Esophagus muscularis mucosa (tissue), 4 donors: ENCODE measurements at regions not wholly inside any gene's neighbourhood (a gene's known extent, or its start where the extent isn't known, plus 50 kb on each side); places are given as distances from the start of the nearest gene placed in this dataset.

Experiments
- DNase-seq: peaks from one replicate; pipeline ENCODE4 v3.0.0-alpha.2; 2017; ENCODE audit errors: extremely low spot score
- H3K27ac ChIP-seq, 4 donors: fragments of 200-600 bp; sonication (generic); replicated peaks in 1 of 4; 1 replicate in 3 of 4; 2 replicates in 1 of 4; pipeline ENCODE4 v1.5.1; 2016 to 2019; ENCODE audit warnings: mild to moderate bottlenecking in 1 of 4
- H3K27me3 ChIP-seq, 4 donors: fragments of 200-600 bp; sonication (generic); one replicate each; pipeline versions ENCODE4 v1.5.1 to v1.6.0; 2016 to 2019
- H3K36me3 ChIP-seq, 4 donors: fragments of 200-600 bp; sonication (generic); one replicate each; pipeline ENCODE4 v1.5.1; 2016 to 2019
- H3K4me1 ChIP-seq, 4 donors: fragments of 200-600 bp; sonication (generic); one replicate each; pipeline ENCODE4 v1.5.1; 2016 to 2019
- H3K4me3 ChIP-seq, 4 donors: fragments of 200-600 bp; sonication (generic); 1 replicate in 2 of 4; 2 replicates in 2 of 4; pipeline ENCODE4 v1.5.1; 2016 to 2019; ENCODE audit warnings: mild to moderate bottlenecking in 4 of 4, moderate library complexity in 1 of 4
- H3K9me3 ChIP-seq, 4 donors: fragments of 200-600 bp; sonication (generic); 1 replicate in 3 of 4; 2 replicates in 1 of 4; pipeline ENCODE4 v1.5.1; 2016 to 2019
- EP300 ChIP-seq: sonication (generic); formaldehyde crosslinking; IDR thresholded peaks from one replicate; pipeline ENCODE4 v1.6.1; 2017; ENCODE audit warnings: antibody characterized with exemption
- POLR2A ChIP-seq: fragments of 450-650 bp; IDR thresholded peaks from one replicate; pipeline ENCODE4 v1.6.1; 2017; ENCODE audit warnings: antibody characterized with exemption, moderate library complexity, mild to moderate bottlenecking, low read depth
- POLR2AphosphoS5 ChIP-seq, 2 donors: sonication (generic); formaldehyde crosslinking; IDR thresholded peaks; one replicate each; pipeline ENCODE4 v1.6.1; 2017; ENCODE audit warnings: antibody characterized with exemption in 2 of 2
- WGBS: methylation state at CpG from one replicate; pipeline ENCODE4 v1.1.5; 2018; 5-methylcytosine and 5-hydroxymethylcytosine counted together
- intact Hi-C: fragments of 100-400 bp; cut with DNase I; formaldehyde crosslinking; loops from one replicate; pipeline ENCODE4 v1.15.1; 2023
- TF ChIP-seq, protein P1 (sequence below), 3 experiments: fragments of 200-600 bp in 2 of 3; fragments of 450-650 bp in 1 of 3; sonication (generic) in 2 of 3; IDR thresholded peaks; one replicate each; pipeline ENCODE4 v1.5.1; 2017 to 2019; ENCODE audit warnings: antibody characterized with exemption in 3 of 3, mild to moderate bottlenecking in 2 of 3, moderate library complexity in 1 of 3

DNA sequence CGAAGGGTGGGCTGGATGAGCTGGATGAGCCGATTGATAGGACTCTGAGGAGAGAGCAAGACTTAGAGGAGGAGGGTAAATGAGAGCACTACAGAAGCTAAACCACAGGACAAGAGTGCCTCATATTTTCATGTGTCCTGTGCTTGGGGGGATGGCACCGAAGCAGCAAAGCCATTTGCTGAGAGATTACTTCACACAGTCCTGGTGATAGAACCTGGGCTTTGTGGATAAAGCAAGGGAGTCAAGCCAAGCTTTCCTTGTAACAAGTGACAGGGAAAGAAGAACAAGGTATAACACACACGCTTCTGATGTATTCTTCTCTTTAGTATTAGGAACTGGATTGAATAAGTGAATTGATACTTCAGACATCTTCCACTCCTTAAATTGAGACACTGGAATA, 253.7 kb downstream of the ANKRD7 start:
- intact Hi-C loops: no loop called here
- no peak overlapping the region for H3K4me3 ChIP-seq
- no peak overlapping the region for H3K27ac ChIP-seq
- no peaks in the 10 kb centered on the region for H3K27me3 ChIP-seq
- H3K4me1 ChIP-seq: no peaks in the 10 kb centered on the region
- no peak for DNase-seq
- TF ChIP-seq POLR2A (no peak), EP300 (no peak), POLR2AphosphoS5 (IDR thresholded peaks at IDR 0.05) (no peak)
- TF ChIP-seq, protein P1, sequence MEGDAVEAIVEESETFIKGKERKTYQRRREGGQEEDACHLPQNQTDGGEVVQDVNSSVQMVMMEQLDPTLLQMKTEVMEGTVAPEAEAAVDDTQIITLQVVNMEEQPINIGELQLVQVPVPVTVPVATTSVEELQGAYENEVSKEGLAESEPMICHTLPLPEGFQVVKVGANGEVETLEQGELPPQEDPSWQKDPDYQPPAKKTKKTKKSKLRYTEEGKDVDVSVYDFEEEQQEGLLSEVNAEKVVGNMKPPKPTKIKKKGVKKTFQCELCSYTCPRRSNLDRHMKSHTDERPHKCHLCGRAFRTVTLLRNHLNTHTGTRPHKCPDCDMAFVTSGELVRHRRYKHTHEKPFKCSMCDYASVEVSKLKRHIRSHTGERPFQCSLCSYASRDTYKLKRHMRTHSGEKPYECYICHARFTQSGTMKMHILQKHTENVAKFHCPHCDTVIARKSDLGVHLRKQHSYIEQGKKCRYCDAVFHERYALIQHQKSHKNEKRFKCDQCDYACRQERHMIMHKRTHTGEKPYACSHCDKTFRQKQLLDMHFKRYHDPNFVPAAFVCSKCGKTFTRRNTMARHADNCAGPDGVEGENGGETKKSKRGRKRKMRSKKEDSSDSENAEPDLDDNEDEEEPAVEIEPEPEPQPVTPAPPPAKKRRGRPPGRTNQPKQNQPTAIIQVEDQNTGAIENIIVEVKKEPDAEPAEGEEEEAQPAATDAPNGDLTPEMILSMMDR (IDR thresholded peaks at IDR 0.05): no peak
- H3K9me3 ChIP-seq: no peaks in the 10 kb centered on the region
- no peaks in the 10 kb centered on the region for H3K36me3 ChIP-seq
- whole genome bisulfite sequencing: 83% methylated on average over 4 of the region's 4 CpGs

DNA sequence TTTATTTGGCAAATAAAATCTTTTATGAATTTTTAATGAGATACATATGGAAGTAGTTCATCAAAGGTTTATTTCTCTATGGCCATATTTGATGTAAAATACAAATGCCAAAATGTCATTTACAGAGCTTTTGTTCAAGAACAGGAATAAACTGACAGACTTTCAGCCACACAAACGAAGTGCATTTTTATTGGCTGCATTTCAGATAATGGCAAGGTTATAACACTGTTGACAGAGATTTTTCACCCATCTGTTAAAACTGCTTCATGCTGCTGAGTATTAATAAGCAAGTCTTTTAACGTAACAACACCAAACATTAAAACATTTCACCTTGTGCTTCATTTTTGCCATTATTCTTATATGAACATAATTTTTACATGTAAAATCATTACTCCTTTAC, 254.4 kb downstream of the ANKRD7 start:
- H3K27ac ChIP-seq: no peak overlapping the region
- WGBS: 52% methylated on average over 2 of the region's 2 CpGs
- no peaks in the 10 kb centered on the region for H3K36me3 ChIP-seq

DNA sequence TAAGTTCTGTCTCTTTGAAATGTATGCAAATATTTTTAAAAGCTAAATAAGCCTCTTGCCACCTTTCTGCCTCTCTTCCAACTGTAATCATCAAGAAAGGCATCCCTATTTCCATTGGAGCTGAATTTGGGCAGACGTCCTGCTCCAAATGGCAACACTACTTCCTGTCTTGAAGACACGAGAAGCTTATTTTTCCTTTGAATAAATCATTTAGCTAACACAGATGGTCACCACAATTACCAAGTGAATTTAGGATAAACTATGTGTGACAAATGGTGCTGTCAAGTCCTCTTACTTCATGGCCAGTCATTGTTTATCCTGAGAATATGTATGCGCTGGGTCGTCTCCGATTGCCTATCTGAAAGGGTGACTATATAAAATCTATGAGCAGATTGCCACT, 268.0 kb downstream of the ANKRD7 start:
- intact Hi-C loops: no loop called here
- no peak overlapping the region for H3K27ac ChIP-seq
- no peaks in the 10 kb centered on the region for H3K4me1 ChIP-seq
- H3K27me3 ChIP-seq: no peaks in the 10 kb centered on the region
- no peaks in the 10 kb centered on the region for H3K36me3 ChIP-seq
- no peak overlapping the region for H3K4me3 ChIP-seq
- DNase-seq: no peak
- TF ChIP-seq EP300: no peak
- TF ChIP-seq, protein P1 (IDR thresholded peaks at IDR 0.05): no peak
- TF ChIP-seq POLR2A: no peak
- no peak for TF ChIP-seq POLR2AphosphoS5 (IDR thresholded peaks at IDR 0.05)
- WGBS: 37% methylated on average over 5 of the region's 5 CpGs
- no peaks in the 10 kb centered on the region for H3K9me3 ChIP-seq

More for the DNA sequence above, 254.4 kb downstream of the ANKRD7 start:
- Histone ChIP-seq H3K27me3 (no peaks in the 10 kb centered on the region), H3K4me1 (no peaks in the 10 kb centered on the region), H3K4me3 (no peak overlapping the region), H3K9me3 (no peaks in the 10 kb centered on the region)
- no peak for TF ChIP-seq POLR2A
- TF ChIP-seq, protein P1 (IDR thresholded peaks at IDR 0.05): no peak
- TF ChIP-seq EP300: no peak
- TF ChIP-seq POLR2AphosphoS5 (IDR thresholded peaks at IDR 0.05): no peak
- intact Hi-C loops: no loop called here
- DNase-seq: no peak

DNA sequence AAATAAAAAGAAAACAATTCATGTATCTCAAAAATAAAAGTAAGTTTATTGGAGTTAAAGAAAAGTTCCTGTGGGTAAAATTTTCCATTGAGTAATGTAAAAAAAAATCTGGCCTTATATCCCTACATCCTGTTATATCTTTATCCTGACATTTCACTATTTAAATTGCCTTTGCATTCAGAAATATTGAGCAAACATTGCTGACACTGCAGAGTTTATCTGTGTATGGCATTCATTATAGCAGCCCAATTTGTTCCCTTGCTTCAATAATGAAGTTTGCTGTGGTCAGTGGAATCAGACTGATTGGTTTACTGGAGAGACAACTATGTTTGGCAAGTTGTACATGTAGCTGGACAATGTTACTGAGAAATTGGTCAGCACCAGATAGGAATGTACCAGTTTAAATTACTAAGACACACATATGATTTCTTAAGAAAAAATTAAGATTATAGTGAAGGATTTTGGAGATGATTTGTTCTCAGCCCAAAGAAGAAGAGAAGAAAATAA, 271.7 kb downstream of the ANKRD7 start:
- DNase-seq: no peak
- TF ChIP-seq POLR2AphosphoS5 (IDR thresholded peaks at IDR 0.05) (no peak), EP300 (no peak), POLR2A (no peak)
- TF ChIP-seq, protein P1 (IDR thresholded peaks at IDR 0.05): no peak
- no peaks in the 10 kb centered on the region for H3K36me3 ChIP-seq
- H3K27ac ChIP-seq: no peak overlapping the region
- no peaks in the 10 kb centered on the region for H3K9me3 ChIP-seq
- no peaks in the 10 kb centered on the region for H3K27me3 ChIP-seq
- no peak overlapping the region for H3K4me3 ChIP-seq
- no peaks in the 10 kb centered on the region for H3K4me1 ChIP-seq
- intact Hi-C loops: no loop called here

- intact Hi-C loops: no loop called here
- Histone ChIP-seq H3K4me1 (no peaks in the 10 kb centered on the region), H3K4me3 (no peak overlapping the region), H3K27me3 (no peaks in the 10 kb centered on the region), H3K36me3 (no peaks in the 10 kb centered on the region), H3K27ac (no peak overlapping the region), H3K9me3 (no peaks in the 10 kb centered on the region)
- 62% methylated on average over 3 of the region's 3 CpGs for WGBS
- TF ChIP-seq POLR2AphosphoS5 (IDR thresholded peaks at IDR 0.05) (no peak), EP300 (no peak), POLR2A (no peak)
- TF ChIP-seq, protein P1 (IDR thresholded peaks at IDR 0.05): no peak
- DNase-seq: no peak
These were observed 277.7 kb downstream of the ANKRD7 start for GRCh38 chr7:118502235-118502634.
